GM12892 (cell line): ENCODE measurements at regions not wholly inside any gene's neighbourhood (a gene's known extent, or its start where the extent isn't known, plus 50 kb on each side); places are given as distances from the start of the nearest gene placed in this dataset.
A peak's percentile ranks its signal among the peaks of the same experiment; 100 is the strongest.

ENCODE experiments used
- DNase-seq: peaks from one replicate; pipeline ENCODE4 v3.0.0; 2011; ENCODE audit not compliant: insufficient read length
- FAIRE-seq: peaks from 2 replicates; lab custom pipeline; 2011; peaks lifted over from hg19 to GRCh38; lab: Jason Lieb, UNC
- POLR2A ChIP-seq: IDR thresholded peaks from 2 replicates; pipeline ENCODE4 v1.6.1; 2011; ENCODE audit warnings: low read depth, low read length, control low read depth
- POLR2AphosphoS5 ChIP-seq: IDR thresholded peaks from 2 replicates; pipeline ENCODE4 v1.6.1; 2011; ENCODE audit warnings: low read depth, low read length, control low read depth
- TAF1 ChIP-seq: IDR thresholded peaks from 2 replicates; pipeline ENCODE4 v1.6.1; 2011; ENCODE audit warnings: low read depth, mild to moderate bottlenecking, control low read depth, low read length, borderline replicate concordance

GRCh38 chr2:128641421-128642080, 322.9 kb upstream of the HS6ST1 start:
- FAIRE-seq (no peak), DNase-seq (no peak)

DNA sequence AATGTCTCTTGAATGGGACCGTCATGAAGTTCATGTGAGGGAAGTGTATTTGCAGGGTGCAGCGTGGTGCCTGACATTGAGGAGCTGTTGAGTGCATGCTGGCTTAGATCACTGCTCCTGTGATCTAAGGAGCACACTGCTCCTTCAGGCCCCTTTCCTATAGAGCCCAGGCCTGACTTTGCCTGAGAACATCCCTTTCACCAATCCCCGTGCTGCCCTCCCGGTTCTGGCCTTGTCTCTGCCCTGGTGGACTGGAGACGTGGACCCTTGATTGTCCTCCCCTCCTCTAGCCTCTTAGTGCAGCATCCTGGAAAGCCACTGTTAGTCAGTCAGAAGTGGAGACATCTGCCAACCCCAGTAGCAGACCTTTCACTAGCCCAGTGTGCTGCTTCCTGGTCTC, 323.6 kb upstream of the HS6ST1 start:
- FAIRE-seq = no peak
- no peak for DNase-seq
- TF ChIP-seq POLR2A = no peak

More at GRCh38 chr2:128641421-128642080, 322.9 kb upstream of the HS6ST1 start:
- TF ChIP-seq TAF1 (no peak), POLR2A (no peak), POLR2AphosphoS5 (no peak)

DNA sequence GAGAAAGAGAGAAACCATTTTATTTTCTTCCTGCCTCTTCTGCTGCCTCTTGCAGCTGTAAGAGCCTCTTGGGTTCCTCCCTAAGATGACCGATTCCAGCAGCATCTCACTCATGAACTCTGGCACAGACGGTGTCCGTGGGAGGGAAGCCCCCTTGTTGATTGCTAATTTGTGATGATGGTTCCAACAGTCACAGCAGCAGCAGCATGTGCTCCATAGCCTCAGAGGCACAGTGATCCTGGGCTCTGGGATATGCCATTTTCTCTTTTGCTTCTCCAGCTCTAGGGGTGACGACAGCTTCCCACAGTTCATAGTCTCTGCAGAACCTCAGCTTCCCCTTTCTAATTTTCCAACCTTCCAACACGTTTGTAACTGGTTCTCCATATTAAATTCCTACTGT, 324.2 kb upstream of the HS6ST1 start:
- TF ChIP-seq TAF1 (no peak), POLR2A (no peak), POLR2AphosphoS5 (no peak)
- FAIRE-seq = no peak

GRCh38 chr2:128643221-128644065, 324.8 kb upstream of the HS6ST1 start:
- TF ChIP-seq POLR2A (no peak), POLR2AphosphoS5 (no peak), TAF1 (no peak)
- DNase-seq = no peak
- FAIRE-seq = no peak

More for the DNA sequence above, 324.2 kb upstream of the HS6ST1 start:
- no peak for DNase-seq

GRCh38 chr2:128644156-128644555, 325.5 kb upstream of the HS6ST1 start:
- no peak for DNase-seq
- no peak for FAIRE-seq
- TF ChIP-seq TAF1 (no peak), POLR2AphosphoS5 (no peak), POLR2A (no peak)

DNA sequence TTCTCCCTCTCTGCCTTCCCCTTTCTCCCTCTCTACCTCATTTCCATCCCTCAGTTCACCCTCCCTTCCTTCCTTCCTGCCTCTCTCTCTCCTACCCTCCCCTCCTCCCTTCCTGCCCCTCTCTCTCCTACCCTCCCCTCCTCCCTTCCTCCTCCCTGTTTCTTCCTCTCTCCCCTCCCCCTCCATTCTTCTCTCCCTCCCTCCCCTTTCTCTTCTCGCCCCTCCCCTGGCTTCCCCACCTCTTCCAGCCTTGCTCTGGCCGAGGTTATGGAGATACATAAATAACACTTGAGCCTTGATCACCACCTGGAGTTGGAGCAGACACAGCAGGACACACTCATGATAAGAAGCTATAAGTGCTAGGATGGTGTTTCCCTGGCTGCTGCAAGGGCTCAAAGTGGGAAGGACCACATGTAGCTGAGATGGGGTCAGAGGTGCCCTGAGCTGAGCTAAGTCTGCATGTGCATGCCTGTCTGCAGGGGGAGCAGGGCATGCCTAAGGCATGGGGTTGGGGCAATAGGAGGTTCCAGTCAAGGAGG, 326.1 kb upstream of the HS6ST1 start:
- no peak for DNase-seq
- TF ChIP-seq POLR2AphosphoS5 = no peak
- TF ChIP-seq POLR2A = no peak
- no peak for TF ChIP-seq TAF1
- FAIRE-seq = no peak

DNA sequence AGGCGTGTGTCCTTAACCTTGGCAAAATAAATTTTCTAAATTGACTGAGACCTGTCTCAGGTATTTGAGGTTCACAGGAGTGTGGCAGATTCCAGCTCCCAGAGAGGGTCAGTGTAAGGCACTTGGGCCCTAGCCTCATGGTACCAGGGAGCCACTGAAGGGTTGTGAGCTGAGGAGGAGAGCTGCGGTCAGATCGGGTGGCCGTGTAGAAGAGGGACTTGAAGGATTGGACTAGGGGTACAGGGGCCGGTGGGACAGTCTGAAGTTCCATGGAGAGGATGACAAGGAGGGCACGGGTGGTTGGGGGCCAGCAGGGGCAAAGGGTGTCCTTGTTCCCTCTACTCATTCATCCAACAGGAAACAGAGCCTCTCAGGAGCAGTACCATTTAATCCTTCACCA, 327.0 kb upstream of the HS6ST1 start:
- FAIRE-seq (no peak), DNase-seq (no peak)

GRCh38 chr2:128646091-128646490, 327.4 kb upstream of the HS6ST1 start:
- no peak for FAIRE-seq
- no peak for TF ChIP-seq POLR2A
- no peak for TF ChIP-seq POLR2AphosphoS5
- no peak for TF ChIP-seq TAF1
- DNase-seq = no peak

More for the DNA sequence above, 327.0 kb upstream of the HS6ST1 start:
- TF ChIP-seq TAF1 = no peak

DNA sequence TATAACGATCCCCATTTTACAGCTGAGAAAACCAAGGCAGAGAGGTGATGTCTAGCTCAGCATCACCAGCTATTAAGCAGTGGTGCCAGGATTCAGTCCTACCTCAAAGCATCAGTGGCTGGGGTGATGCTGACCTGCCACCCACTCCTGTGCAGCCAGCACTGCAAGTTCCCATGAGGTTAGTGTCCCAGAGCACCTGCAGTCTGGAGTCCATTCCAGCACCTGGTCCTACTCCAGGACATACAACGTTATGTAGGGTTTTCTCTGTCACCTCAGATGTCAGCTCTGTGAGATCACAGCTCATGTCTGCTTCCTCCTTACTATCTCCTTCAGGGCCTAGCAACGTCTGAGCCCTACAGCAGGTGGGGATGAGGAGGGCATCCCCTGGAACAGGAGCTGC, 328.0 kb upstream of the HS6ST1 start:
- DNase-seq = no peak
- FAIRE-seq = no peak

DNA sequence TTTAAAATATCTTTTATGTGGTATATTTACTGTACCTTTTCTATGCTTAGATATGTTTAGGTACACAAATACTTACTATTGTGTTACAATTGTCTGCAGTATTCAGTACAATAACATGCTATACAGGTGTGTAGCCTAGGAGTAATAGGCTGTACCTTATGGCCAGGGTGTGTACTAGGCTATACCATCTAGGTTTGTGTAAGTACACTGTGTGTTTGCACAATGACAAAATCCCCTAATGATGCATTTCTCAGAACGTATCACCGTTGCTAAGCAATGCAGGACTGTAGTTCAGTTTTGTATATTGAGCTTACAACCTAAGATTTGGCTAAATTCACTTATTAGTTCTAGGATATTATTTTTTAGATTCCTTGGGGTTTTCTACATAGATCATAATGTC, 332.3 kb upstream of the HS6ST1 start:
- TF ChIP-seq TAF1 (no peak), POLR2AphosphoS5 (no peak), POLR2A (no peak)
- FAIRE-seq = peak; percentile 33
- no peak for DNase-seq

More for the DNA sequence above, 328.0 kb upstream of the HS6ST1 start:
- TF ChIP-seq POLR2A (no peak), TAF1 (no peak), POLR2AphosphoS5 (no peak)

GRCh38 chr2:128654408-128654807, 335.7 kb upstream of the HS6ST1 start:
- TF ChIP-seq POLR2AphosphoS5 (no peak), POLR2A (no peak), TAF1 (no peak)
- DNase-seq (no peak), FAIRE-seq (peak; percentile 36)

- DNase-seq (no peak), FAIRE-seq (no peak)
- TF ChIP-seq POLR2A = no peak
- TF ChIP-seq POLR2AphosphoS5 = no peak
- TF ChIP-seq TAF1 = no peak
Measured at GRCh38 chr2:128660836-128661235, 342.2 kb upstream of the HS6ST1 start.
